ENCODE measurements at regions not wholly inside any gene's neighbourhood (a gene's known extent, or its start where the extent isn't known, plus 50 kb on each side); places are given as distances from the start of the nearest gene placed in this dataset.
"Not testable (repeated sequence)": the region's sequence is repeated elsewhere in the genome, so short reads cannot be mapped to it uniquely, and the experiment has no call there.

GRCh38 chr3:110944782-110945181, 126.8 kb upstream of the NECTIN3 start:
- in situ Hi-C loops (cut with MboI; ENCODE audit: low pct_unique_long_range_greater_than_20kb, low sequenced_read_pairs) = no loop called here
- DNase-seq = no peak

- in situ Hi-C loops (cut with MboI; ENCODE audit: low pct_unique_long_range_greater_than_20kb, low sequenced_read_pairs) = no loop called here
- no peak for DNase-seq
These were observed 124.8 kb upstream of the NECTIN3 start for GRCh38 chr3:110946810-110947209.

- DNase-seq; in situ Hi-C loops (cut with MboI; ENCODE audit: low pct_unique_long_range_greater_than_20kb, low sequenced_read_pairs): not testable (repeated sequence)
These were observed 122.4 kb upstream of the NECTIN3 start for GRCh38 chr3:110949194-110949593.

GRCh38 chr3:110955301-110955880, 116.2 kb upstream of the NECTIN3 start:
- in situ Hi-C loops (cut with MboI; ENCODE audit: low pct_unique_long_range_greater_than_20kb, low sequenced_read_pairs) = no loop called here
- no peak for DNase-seq

- no peak for DNase-seq
- in situ Hi-C loops (cut with MboI; ENCODE audit: low pct_unique_long_range_greater_than_20kb, low sequenced_read_pairs) = no loop called here
These were observed 115.5 kb upstream of the NECTIN3 start for GRCh38 chr3:110956081-110956480.

GRCh38 chr3:110957247-110958025, 114.2 kb upstream of the NECTIN3 start:
- in situ Hi-C loops (cut with MboI; ENCODE audit: low pct_unique_long_range_greater_than_20kb, low sequenced_read_pairs) = no loop called here
- DNase-seq = no peak

GRCh38 chr3:110958313-110959147, 113.1 kb upstream of the NECTIN3 start:
- in situ Hi-C loops (cut with MboI; ENCODE audit: low pct_unique_long_range_greater_than_20kb, low sequenced_read_pairs) = no loop called here
- DNase-seq = no peak

- no peak for DNase-seq
- in situ Hi-C loops (cut with MboI; ENCODE audit: low pct_unique_long_range_greater_than_20kb, low sequenced_read_pairs) = no loop called here
These were observed 105.6 kb upstream of the NECTIN3 start for GRCh38 chr3:110965976-110966375.

GRCh38 chr3:110966966-110967663, 104.5 kb upstream of the NECTIN3 start:
- no peak for DNase-seq
- in situ Hi-C loops (cut with MboI; ENCODE audit: low pct_unique_long_range_greater_than_20kb, low sequenced_read_pairs) = no loop called here

GRCh38 chr3:110968076-110968475, 103.5 kb upstream of the NECTIN3 start:
- in situ Hi-C loops (cut with MboI; ENCODE audit: low pct_unique_long_range_greater_than_20kb, low sequenced_read_pairs) = no loop called here
- no peak for DNase-seq

- in situ Hi-C loops (cut with MboI; ENCODE audit: low pct_unique_long_range_greater_than_20kb, low sequenced_read_pairs) = no loop called here
- no peak for DNase-seq
These were observed 102.1 kb upstream of the NECTIN3 start for GRCh38 chr3:110969229-110970211.

- in situ Hi-C loops (cut with MboI; ENCODE audit: low pct_unique_long_range_greater_than_20kb, low sequenced_read_pairs) = no loop called here
- DNase-seq = no peak
These were observed 100.5 kb upstream of the NECTIN3 start for GRCh38 chr3:110971010-110971601.

GRCh38 chr3:110973263-110973895, 98.2 kb upstream of the NECTIN3 start:
- in situ Hi-C loops (cut with MboI; ENCODE audit: low pct_unique_long_range_greater_than_20kb, low sequenced_read_pairs) = no loop called here
- no peak for DNase-seq

GRCh38 chr3:110974902-110975301, 96.7 kb upstream of the NECTIN3 start:
- DNase-seq = no peak
- in situ Hi-C loops (cut with MboI; ENCODE audit: low pct_unique_long_range_greater_than_20kb, low sequenced_read_pairs) = no loop called here

GRCh38 chr3:110984456-110985250, 87.0 kb upstream of the NECTIN3 start:
- in situ Hi-C loops (cut with MboI; ENCODE audit: low pct_unique_long_range_greater_than_20kb, low sequenced_read_pairs) = no loop called here
- no peak for DNase-seq

GRCh38 chr3:110989446-110989845, 82.2 kb upstream of the NECTIN3 start:
- DNase-seq = no peak
- in situ Hi-C loops (cut with MboI; ENCODE audit: low pct_unique_long_range_greater_than_20kb, low sequenced_read_pairs) = no loop called here
